ENCODE measurements at regions not wholly inside any gene's neighbourhood (a gene's known extent, or its start where the extent isn't known, plus 50 kb on each side); places are given as distances from the start of the nearest gene placed in this dataset.
"Not testable (repeated sequence)": the region's sequence is repeated elsewhere in the genome, so short reads cannot be mapped to it uniquely, and the experiment has no call there.

GRCh38 chr7:66474441-66474840 lies 154.2 kb upstream of the KCTD7 start:
- FAIRE-seq = no peak
- H3K9ac ChIP-seq (replicated peaks; ENCODE audit: extremely low read depth, insufficient read depth, low read length) = no peak overlapping the region
- H4K20me1 ChIP-seq (replicated peaks; ENCODE audit: control insufficient read depth, extremely low read depth, insufficient read depth, low read length) = no peaks in the 10 kb centered on the region
- H2AFZ ChIP-seq (ENCODE audit: low read depth, low read length) = no peak overlapping the region
- H3K9me1 ChIP-seq (replicated peaks; ENCODE audit: control insufficient read depth, extremely low read depth, insufficient read depth, low read length) = no peaks in the 10 kb centered on the region
- no peak overlapping the region for H3K27ac ChIP-seq (ENCODE audit: insufficient read depth, low read depth, low read length)
- H3K4me2 ChIP-seq (ENCODE audit: insufficient read depth, low read length) = no peak overlapping the region
- H3K36me3 ChIP-seq (ENCODE audit: control insufficient read depth in 2 of 2, extremely low read depth in 1 of 2, insufficient read depth in 2 of 2, low read length in 2 of 2) = no peaks in the 10 kb centered on the region
- no peak overlapping the region for H3K4me3 ChIP-seq (replicated peaks in 1 of 3; ENCODE audit: insufficient read depth in 1 of 3, low read depth in 1 of 3, low read length in 3 of 3)
- no peaks in the 10 kb centered on the region for H3K27me3 ChIP-seq (ENCODE audit: control insufficient read depth in 2 of 2, insufficient read depth in 2 of 2, low read length in 2 of 2)
- intact Hi-C loops (cut with micrococcal nuclease) (no loop called here), dilution Hi-C loops (cut with MboI; ENCODE audit: extremely low pct_ligation_motif_present, low sequenced_read_pairs) (no loop called here)
- H3K79me2 ChIP-seq (ENCODE audit: control insufficient read depth, insufficient read depth, low read length) = no peaks in the 10 kb centered on the region
- CTCF ChIA-PET = interaction anchor here (1.2 kb wide), 1 partner anchor 13 kb away, joined by 3 read pairs; no protein-coding TSS in a partner anchor
- H3K9me3 ChIP-seq (replicated peaks; ENCODE audit: control insufficient read depth, insufficient read depth, low read length) = no peaks in the 10 kb centered on the region
- no peak for DNase-seq (ENCODE audit: low read depth, low spot score)
- BruUV-seq (replicated peaks) = no TSS peak
- H3K4me1 ChIP-seq (ENCODE audit: control insufficient read depth, extremely low read depth, insufficient read depth, low read length) = no peaks in the 10 kb centered on the region
- TF ChIP-seq, protein P1, sequence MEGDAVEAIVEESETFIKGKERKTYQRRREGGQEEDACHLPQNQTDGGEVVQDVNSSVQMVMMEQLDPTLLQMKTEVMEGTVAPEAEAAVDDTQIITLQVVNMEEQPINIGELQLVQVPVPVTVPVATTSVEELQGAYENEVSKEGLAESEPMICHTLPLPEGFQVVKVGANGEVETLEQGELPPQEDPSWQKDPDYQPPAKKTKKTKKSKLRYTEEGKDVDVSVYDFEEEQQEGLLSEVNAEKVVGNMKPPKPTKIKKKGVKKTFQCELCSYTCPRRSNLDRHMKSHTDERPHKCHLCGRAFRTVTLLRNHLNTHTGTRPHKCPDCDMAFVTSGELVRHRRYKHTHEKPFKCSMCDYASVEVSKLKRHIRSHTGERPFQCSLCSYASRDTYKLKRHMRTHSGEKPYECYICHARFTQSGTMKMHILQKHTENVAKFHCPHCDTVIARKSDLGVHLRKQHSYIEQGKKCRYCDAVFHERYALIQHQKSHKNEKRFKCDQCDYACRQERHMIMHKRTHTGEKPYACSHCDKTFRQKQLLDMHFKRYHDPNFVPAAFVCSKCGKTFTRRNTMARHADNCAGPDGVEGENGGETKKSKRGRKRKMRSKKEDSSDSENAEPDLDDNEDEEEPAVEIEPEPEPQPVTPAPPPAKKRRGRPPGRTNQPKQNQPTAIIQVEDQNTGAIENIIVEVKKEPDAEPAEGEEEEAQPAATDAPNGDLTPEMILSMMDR (IDR thresholded peaks at IDR 0.05; ENCODE audit: extremely low read depth in 1 of 2, insufficient read depth in 1 of 2, low read depth in 1 of 2, low read length in 2 of 2) = no peak
- TF ChIP-seq POLR2A (IDR thresholded peaks at IDR 0.05; ENCODE audit: low read depth, low read length) (no peak), EZH2 (IDR thresholded peaks at IDR 0.05; ENCODE audit: borderline replicate concordance, low read depth, low read length, severe bottlenecking) (no peak), JUN (IDR thresholded peaks at IDR 0.05; ENCODE audit: borderline replicate concordance, insufficient read depth, insufficient read length, low read depth) (no peak), GATA2 (IDR thresholded peaks at IDR 0.05; ENCODE audit: insufficient read depth, insufficient read length, low read depth, low read length) (no peak), POLR2AphosphoS5 (IDR thresholded peaks at IDR 0.05; ENCODE audit: insufficient read depth, low read depth, low read length) (no peak), MYC (IDR thresholded peaks at IDR 0.05; ENCODE audit: low read depth, low read length) (no peak), FOS (IDR thresholded peaks at IDR 0.05; ENCODE audit: borderline replicate concordance, insufficient read depth, low read length) (no peak)
- TF ChIP-seq, protein P2, sequence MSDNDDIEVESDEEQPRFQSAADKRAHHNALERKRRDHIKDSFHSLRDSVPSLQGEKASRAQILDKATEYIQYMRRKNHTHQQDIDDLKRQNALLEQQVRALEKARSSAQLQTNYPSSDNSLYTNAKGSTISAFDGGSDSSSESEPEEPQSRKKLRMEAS (IDR thresholded peaks at IDR 0.05; ENCODE audit: insufficient read depth, insufficient read length) = no peak
- POLR2A ChIA-PET = no interaction called here

GRCh38 chr7:66476056-66476455 lies 152.6 kb upstream of the KCTD7 start:
- H3K9me1 ChIP-seq (replicated peaks; ENCODE audit: control insufficient read depth, extremely low read depth, insufficient read depth, low read length); FAIRE-seq; H3K79me2 ChIP-seq (ENCODE audit: control insufficient read depth, insufficient read depth, low read length); BruUV-seq (replicated peaks); H3K4me1 ChIP-seq (ENCODE audit: control insufficient read depth, extremely low read depth, insufficient read depth, low read length); H2AFZ ChIP-seq (ENCODE audit: low read depth, low read length); POLR2A ChIA-PET; intact Hi-C loops (cut with micrococcal nuclease); H3K36me3 ChIP-seq (ENCODE audit: control insufficient read depth in 2 of 2, extremely low read depth in 1 of 2, insufficient read depth in 2 of 2, low read length in 2 of 2); H3K27ac ChIP-seq (ENCODE audit: insufficient read depth, low read depth, low read length); H3K9ac ChIP-seq (replicated peaks; ENCODE audit: extremely low read depth, insufficient read depth, low read length); H3K4me2 ChIP-seq (ENCODE audit: insufficient read depth, low read length); DNase-seq (ENCODE audit: low read depth, low spot score); H3K27me3 ChIP-seq (ENCODE audit: control insufficient read depth in 2 of 2, insufficient read depth in 2 of 2, low read length in 2 of 2); H3K9me3 ChIP-seq (replicated peaks; ENCODE audit: control insufficient read depth, insufficient read depth, low read length); H4K20me1 ChIP-seq (replicated peaks; ENCODE audit: control insufficient read depth, extremely low read depth, insufficient read depth, low read length); dilution Hi-C loops (cut with MboI; ENCODE audit: extremely low pct_ligation_motif_present, low sequenced_read_pairs); H3K4me3 ChIP-seq (replicated peaks in 1 of 3; ENCODE audit: insufficient read depth in 1 of 3, low read depth in 1 of 3, low read length in 3 of 3): not testable (repeated sequence)
- CTCF ChIA-PET = interaction anchor here (0.7 kb wide), 2 partner anchors 335 to 434 kb away, joined by 3 to 5 read pairs; no protein-coding TSS in a partner anchor

DNA sequence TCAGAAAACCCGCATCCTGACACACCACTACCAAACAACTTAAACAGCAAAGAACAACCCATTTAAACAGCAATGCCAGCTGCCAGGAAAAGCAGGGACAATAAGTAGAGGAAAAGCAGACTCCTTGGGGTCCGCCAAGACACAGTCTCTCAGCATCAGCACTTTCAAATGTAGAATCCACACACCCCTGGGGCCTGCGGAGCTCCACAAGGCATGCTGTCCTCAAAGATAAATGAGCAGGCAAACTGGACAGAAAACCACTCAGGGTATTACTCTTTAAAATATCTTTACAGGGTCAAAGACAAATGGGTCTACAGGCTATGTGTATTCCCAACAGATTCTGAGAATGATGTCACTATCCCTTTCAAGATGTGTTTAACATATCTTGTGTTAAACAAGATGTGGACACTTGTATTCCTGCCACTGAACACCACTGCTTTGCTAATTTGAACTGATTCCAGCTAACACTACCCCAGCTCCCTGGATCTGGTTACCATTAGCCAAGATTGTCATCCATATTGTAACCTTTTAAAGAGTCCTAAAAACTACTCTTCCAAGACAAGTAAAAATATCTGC lies 150.8 kb upstream of the KCTD7 start:
- H3K36me3 ChIP-seq (ENCODE audit: control insufficient read depth in 2 of 2, extremely low read depth in 1 of 2, insufficient read depth in 2 of 2, low read length in 2 of 2); intact Hi-C loops (cut with micrococcal nuclease); BruUV-seq (replicated peaks); H3K27ac ChIP-seq (ENCODE audit: insufficient read depth, low read depth, low read length); dilution Hi-C loops (cut with MboI; ENCODE audit: extremely low pct_ligation_motif_present, low sequenced_read_pairs); CTCF ChIA-PET; H3K27me3 ChIP-seq (ENCODE audit: control insufficient read depth in 2 of 2, insufficient read depth in 2 of 2, low read length in 2 of 2); H3K9me3 ChIP-seq (replicated peaks; ENCODE audit: control insufficient read depth, insufficient read depth, low read length); H4K20me1 ChIP-seq (replicated peaks; ENCODE audit: control insufficient read depth, extremely low read depth, insufficient read depth, low read length); H3K9me1 ChIP-seq (replicated peaks; ENCODE audit: control insufficient read depth, extremely low read depth, insufficient read depth, low read length); FAIRE-seq; H2AFZ ChIP-seq (ENCODE audit: low read depth, low read length); POLR2A ChIA-PET; H3K4me1 ChIP-seq (ENCODE audit: control insufficient read depth, extremely low read depth, insufficient read depth, low read length); H3K9ac ChIP-seq (replicated peaks; ENCODE audit: extremely low read depth, insufficient read depth, low read length); H3K79me2 ChIP-seq (ENCODE audit: control insufficient read depth, insufficient read depth, low read length); DNase-seq (ENCODE audit: low read depth, low spot score); H3K4me2 ChIP-seq (ENCODE audit: insufficient read depth, low read length); H3K4me3 ChIP-seq (replicated peaks in 1 of 3; ENCODE audit: insufficient read depth in 1 of 3, low read depth in 1 of 3, low read length in 3 of 3): not testable (repeated sequence)
